ENCODE measurements at regions not wholly inside any gene's neighbourhood (a gene's known extent, or its start where the extent isn't known, plus 50 kb on each side); places are given as distances from the start of the nearest gene placed in this dataset.

DNA sequence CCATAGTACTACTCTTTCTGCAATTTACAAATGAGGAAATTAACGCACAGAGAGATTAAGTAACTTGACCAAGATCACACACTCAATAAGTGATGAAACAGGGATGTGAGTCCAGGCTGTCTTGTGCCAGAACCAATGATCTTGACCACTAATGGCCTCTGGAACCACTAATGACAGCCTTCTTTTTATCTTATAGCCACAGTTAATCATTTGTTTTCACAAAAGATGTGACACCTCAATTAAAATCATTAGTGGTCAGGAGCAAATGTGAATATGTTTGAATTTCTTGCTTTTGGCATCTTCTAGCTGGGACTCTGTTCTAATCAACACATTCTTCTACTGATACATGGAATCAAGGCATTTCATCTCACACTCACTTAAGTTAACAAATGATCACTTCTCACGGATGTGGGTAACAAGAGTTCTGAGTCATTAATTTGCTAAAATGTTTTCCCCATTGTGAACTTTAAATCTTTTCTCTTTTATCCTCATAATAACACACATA lies 102.7 kb upstream of the CD180 start:
- no peak for TF ChIP-seq CTCF (IDR thresholded peaks at IDR 0.05)
- no peak for TF ChIP-seq POLR2AphosphoS5 (IDR thresholded peaks at IDR 0.05)
- TF ChIP-seq POLR2A (IDR thresholded peaks at IDR 0.05) = no peak
- TF ChIP-seq EP300 (IDR thresholded peaks at IDR 0.05; ENCODE audit: low read depth) = no peak
